GM21381 (cell line): ENCODE measurements at regions not wholly inside any gene's neighbourhood (a gene's known extent, or its start where the extent isn't known, plus 50 kb on each side); places are given as distances from the start of the nearest gene placed in this dataset.
"Not testable (repeated sequence)": the region's sequence is repeated elsewhere in the genome, so short reads cannot be mapped to it uniquely, and the experiment has no call there.

ENCODE experiments used
- ATAC-seq: cut with Tn5 transposase; IDR thresholded peaks from one replicate; pipeline ENCODE4 v1.9.1; 2021; ENCODE audit warnings: mild to moderate bottlenecking, moderate library complexity; ENCODE audit not compliant: unreplicated experiment

- ATAC-seq, result no peak
Observed at GRCh38 chr1:184181044-184181443, 129.5 kb downstream of the TSEN15 start.

GRCh38 chr1:184183919-184184318 lies 132.4 kb downstream of the TSEN15 start:
- no peak for ATAC-seq

DNA sequence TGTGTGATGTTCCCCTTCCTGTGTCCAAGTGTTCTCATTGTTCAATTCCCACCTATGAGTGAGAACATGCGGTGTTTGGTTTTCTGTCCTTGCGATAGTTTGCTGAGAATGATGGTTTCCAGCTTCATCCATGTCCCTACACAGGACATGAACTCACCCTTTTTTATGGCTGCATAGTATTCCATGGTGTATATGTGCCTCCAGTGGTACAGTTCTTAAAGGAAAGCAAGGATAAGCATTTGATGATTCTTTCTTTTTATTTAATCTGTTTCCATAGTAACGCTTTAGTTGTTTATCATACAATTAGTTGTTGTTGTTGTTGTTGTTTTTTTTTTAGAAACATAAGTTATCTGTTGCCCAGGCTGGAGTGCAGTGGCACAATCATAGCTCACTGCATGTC lies 133.1 kb downstream of the TSEN15 start:
- ATAC-seq, result not testable (repeated sequence)

DNA sequence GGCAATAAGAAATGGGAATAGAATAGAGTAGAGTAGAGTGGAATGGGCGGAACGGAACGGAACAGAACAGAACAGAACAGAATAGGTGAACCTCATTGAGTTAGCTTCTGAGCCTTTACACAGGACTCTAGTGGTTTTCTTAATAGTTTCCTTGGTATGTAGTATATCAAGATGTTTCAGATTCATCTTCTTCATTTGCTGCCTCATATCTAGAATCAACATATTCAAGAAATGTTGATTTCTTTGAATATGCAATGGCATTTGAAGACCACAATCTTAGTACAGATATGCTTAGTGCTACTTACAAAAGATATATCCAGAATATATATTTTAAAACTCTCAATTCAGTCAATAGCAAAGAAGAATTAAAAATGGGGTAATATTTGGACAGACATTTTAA lies 133.8 kb downstream of the TSEN15 start:
- no peak for ATAC-seq

DNA sequence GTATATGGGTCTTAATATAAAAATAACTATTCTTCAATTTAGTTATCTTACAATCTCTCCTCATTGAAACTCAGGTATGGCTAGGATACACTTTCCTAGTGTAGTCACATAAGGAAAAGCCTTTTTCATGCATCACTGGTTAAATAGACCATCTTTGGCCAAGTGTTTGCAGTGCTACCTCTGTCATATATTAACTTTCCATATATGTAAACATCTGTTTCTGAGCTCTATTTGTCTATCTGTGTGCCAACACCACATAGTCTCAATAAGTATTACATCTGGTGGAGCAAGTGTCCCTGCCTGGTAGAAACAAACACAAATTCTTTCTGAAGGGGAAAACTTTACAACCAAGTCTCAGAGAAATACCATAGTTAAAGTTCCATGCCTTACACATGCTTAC lies 134.6 kb downstream of the TSEN15 start:
- no peak for ATAC-seq

DNA sequence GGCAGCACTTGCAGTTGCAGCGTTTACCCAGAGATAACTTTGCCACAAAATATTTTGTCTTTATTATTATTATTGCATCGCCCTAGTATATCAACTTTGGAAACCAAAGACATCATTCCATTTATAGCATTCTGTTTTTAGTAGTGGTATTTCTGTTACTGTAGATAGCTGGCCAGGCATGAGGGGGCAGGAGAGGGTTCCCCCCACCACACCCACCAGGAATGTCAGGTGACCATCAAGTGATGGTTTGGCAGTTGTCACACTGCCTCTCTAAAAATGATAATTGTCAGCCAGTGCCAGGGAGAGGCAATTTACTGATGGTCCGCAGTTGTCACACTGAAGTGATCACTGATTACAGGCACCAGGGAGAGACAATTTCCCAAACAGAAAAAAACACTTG lies 135.6 kb downstream of the TSEN15 start:
- no peak for ATAC-seq

- no peak for ATAC-seq
Observed at GRCh38 chr1:184188037-184188436, 136.5 kb downstream of the TSEN15 start.

DNA sequence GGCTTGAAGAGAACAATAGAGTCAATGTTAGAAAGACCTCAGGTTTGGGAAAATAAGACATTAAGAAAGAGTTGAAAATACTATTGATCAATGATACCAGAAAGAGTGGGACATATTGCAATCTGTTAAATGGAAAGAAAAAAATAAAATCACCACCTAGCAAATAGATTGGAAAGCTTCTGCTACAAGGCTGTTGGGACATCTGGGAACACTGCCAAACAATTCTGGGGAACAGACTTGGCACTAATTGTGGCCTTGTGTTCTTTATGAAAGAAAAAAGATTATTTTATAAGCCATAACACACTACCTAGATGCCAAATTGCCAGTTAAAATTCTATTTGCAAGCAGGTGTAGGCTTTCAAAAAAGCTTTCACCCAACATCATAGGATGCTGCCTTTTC lies 137.8 kb downstream of the TSEN15 start:
- ATAC-seq, result no peak

- ATAC-seq, result no peak
Observed at GRCh38 chr1:184190616-184191015, 139.1 kb downstream of the TSEN15 start.

DNA sequence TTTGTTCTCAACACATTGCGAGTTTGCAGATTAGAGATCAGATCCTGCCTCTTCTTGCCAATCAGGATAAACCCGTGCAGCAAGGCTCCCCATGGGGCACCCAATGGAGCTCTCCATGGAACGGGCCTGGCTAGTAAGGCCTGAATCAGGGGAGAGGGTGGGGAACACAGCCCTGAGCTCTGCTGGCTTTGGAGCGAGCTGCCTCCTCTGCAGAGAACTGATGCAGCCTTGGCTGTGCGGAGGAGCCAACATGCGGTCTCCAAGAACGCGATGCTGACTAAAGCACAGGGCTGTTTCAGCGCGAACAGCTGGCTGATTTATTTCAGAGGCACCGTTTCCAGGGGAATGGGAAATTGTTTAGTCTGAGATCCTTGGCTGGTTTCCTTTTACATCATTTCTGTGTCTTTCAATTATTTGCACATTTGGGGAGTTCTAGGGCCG lies 139.7 kb downstream of the TSEN15 start:
- ATAC-seq, result no peak

- ATAC-seq, result no peak
Observed at GRCh38 chr1:184192796-184193195, 141.3 kb downstream of the TSEN15 start.

GRCh38 chr1:184193451-184193850 lies 141.9 kb downstream of the TSEN15 start:
- no peak for ATAC-seq

GRCh38 chr1:184194236-184194635 lies 142.7 kb downstream of the TSEN15 start:
- ATAC-seq, result no peak

DNA sequence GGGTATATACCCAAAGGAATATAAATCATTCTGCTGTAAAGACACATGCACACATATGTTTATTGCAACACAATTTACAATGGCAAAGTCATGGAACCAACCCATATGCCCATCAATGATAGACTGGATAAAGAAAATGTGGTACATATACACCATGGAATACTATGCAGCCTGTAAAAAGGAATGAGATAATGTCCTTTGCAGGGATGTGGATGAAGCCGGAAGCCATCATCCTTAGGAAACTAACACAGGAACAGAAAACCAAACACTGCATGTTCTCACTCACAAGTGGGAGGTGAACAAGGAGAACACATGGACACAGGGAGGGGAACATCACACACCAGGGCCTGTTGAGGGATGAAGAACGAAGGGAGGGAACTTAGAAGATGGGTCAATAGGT lies 144.2 kb downstream of the TSEN15 start:
- not testable (repeated sequence) for ATAC-seq

- ATAC-seq, result no peak
Observed at GRCh38 chr1:184197831-184198230, 146.3 kb downstream of the TSEN15 start.

DNA sequence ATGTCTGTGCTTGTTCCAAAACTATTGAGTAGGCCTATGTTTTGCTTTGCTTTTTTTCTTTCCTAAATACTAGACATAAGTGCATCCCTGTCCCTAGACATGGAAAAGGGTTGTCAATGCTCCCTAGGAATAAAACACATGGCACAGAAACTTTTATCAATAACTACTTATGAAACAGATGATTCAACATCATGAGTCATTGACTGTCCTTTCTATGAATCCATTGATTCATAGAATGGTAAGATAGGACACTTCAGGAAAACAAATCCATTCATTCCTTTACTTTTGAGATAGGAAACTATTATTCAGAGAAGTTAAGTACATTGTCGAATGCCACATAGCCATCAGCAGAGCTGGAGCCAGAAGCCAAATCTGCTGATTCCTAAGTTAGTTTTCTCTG lies 147.5 kb downstream of the TSEN15 start:
- ATAC-seq, result no peak

- no peak for ATAC-seq
Observed at GRCh38 chr1:184199438-184200085, 148.0 kb downstream of the TSEN15 start.

DNA sequence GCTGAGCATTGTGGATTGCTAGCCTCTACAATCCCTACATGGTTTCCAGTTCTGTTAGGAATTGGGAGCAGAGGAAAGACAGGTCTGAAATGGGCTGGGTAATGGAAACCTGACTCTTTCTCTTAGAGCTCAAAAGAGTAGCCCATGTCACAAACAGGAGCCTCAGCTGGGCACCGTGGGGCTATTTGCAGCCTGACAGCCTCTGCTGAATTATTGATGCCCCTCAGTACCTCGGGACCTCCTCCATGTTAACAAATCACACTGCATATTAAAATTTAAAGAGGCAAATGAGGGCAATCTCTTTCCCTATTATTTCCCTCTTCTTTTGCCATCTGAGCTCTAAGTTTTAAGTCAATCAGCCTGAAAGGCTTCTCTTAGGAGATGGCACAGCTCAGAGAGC lies 157.1 kb downstream of the TSEN15 start:
- no peak for ATAC-seq

- no peak for ATAC-seq
Observed at GRCh38 chr1:184210031-184210430, 158.5 kb downstream of the TSEN15 start.

DNA sequence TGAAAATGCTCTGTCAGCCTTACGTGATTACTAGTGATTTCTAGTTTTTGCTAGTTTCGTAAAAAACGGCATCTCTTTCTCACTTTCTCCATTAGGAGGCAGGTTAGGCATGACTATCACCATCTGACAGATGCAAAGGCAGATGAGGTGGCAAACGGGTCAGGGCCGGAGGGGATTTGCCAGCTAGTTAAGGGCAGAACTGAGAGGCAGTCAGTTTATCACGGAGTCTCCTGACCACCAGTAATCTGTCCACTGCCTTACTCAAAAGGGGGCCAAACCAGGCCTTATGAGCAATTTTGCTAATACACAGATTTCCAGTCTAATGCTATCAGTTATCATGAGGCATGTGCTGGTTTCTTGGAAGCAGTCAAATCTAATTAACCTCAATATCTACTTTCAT lies 159.3 kb downstream of the TSEN15 start:
- ATAC-seq, result no peak

GRCh38 chr1:184212649-184213314 lies 161.3 kb downstream of the TSEN15 start:
- no peak for ATAC-seq

- no peak for ATAC-seq
Observed at GRCh38 chr1:184214128-184214527, 162.6 kb downstream of the TSEN15 start.
